SK-N-SH (cell line): ENCODE measurements at regions not wholly inside any gene's neighbourhood (a gene's known extent, or its start where the extent isn't known, plus 50 kb on each side); places are given as distances from the start of the nearest gene placed in this dataset.
"Not testable (repeated sequence)": the region's sequence is repeated elsewhere in the genome, so short reads cannot be mapped to it uniquely, and the experiment has no call there.

Experiments used
- CTCF ChIA-PET: fragments of 300-600, 350-600 bp; formaldehyde crosslinking; extraction: SDS; loops from one replicate; lab custom pipeline; 2021; lab: Yijun Ruan, JAX
- POLR2A ChIA-PET: fragments of 350-600 bp; sonication (Branson Sonifier 250); formaldehyde crosslinking; extraction: SDS; loops from one replicate; lab custom pipeline; 2020; ENCODE audit warnings: antibody characterized with exemption, inconsistent platforms; lab: Yijun Ruan, JAX
- DNase-seq: peaks from one replicate; pipeline ENCODE4 v3.0.0; 2012
- H2AFZ ChIP-seq: fragments of 200-600 bp; sonication (generic); 2 replicates; pipeline ENCODE4 v1.8.1; 2016; ENCODE audit warnings: antibody characterized with exemption, mild to moderate bottlenecking, low read depth
- H3F3A ChIP-seq: fragments of 200-600 bp; sonication (generic); replicated peaks from 2 replicates; pipeline ENCODE3; 2016; ENCODE audit warnings: antibody characterized with exemption, mild to moderate bottlenecking; ENCODE audit not compliant: insufficient read depth
- H3K27ac ChIP-seq, 2 experiments: fragments of 200-500 bp in 1 of 2; fragments of 200-600 bp in 1 of 2; sonication (Bioruptor generic) in 1 of 2; sonication (generic), shearing (Covaris generic) in 1 of 2; 2 replicates each; pipeline versions ENCODE4 v1.5.1 to v1.6.1; 2014 to 2016; ENCODE audit warnings: low read depth in 2 of 2, inconsistent platforms in 1 of 2, low read length in 1 of 2, mild to moderate bottlenecking in 1 of 2, mixed read lengths in 1 of 2
- H3K27me3 ChIP-seq: fragments of 200-600 bp; sonication (generic), shearing (Covaris generic); 2 replicates; pipeline ENCODE4 v1.6.1; 2016; ENCODE audit warnings: mixed run types; ENCODE audit not compliant: insufficient read depth
- H3K36me3 ChIP-seq, 2 experiments: fragments of 200-500 bp in 1 of 2; fragments of 200-600 bp in 1 of 2; sonication (Bioruptor generic) in 1 of 2; sonication (generic) in 1 of 2; replicated peaks in 1 of 2; 2 replicates each; pipeline versions ENCODE3 to v1.5.1; 2014 to 2016; ENCODE audit warnings: low read length in 1 of 2, mild to moderate bottlenecking in 1 of 2; ENCODE audit not compliant: insufficient read depth in 2 of 2, control insufficient read depth in 1 of 2
- H3K4me1 ChIP-seq, 2 experiments: fragments of 200-500 bp in 1 of 2; fragments of 200-600 bp in 1 of 2; sonication (Bioruptor generic) in 1 of 2; sonication (generic), shearing (Covaris generic) in 1 of 2; 2 replicates each; pipeline versions ENCODE4 v1.5.1 to v1.6.1; 2014 to 2016; ENCODE audit warnings: low read depth in 1 of 2, low read length in 1 of 2, mixed run types in 1 of 2; ENCODE audit not compliant: insufficient read depth in 2 of 2, control insufficient read depth in 1 of 2
- H3K4me2 ChIP-seq: fragments of 200-600 bp; sonication (generic), shearing (Covaris generic); 2 replicates; pipeline ENCODE4 v1.6.1; 2017; ENCODE audit warnings: mixed run types
- H3K4me3 ChIP-seq, 2 experiments: fragments of 200-500 bp in 1 of 2; fragments of 200-600 bp in 1 of 2; sonication (Bioruptor generic) in 1 of 2; sonication (generic), shearing (Covaris generic) in 1 of 2; 2 replicates each; pipeline versions ENCODE4 v1.5.1 to v1.8.1; 2014 to 2016; ENCODE audit warnings: low read depth in 2 of 2, inconsistent platforms in 1 of 2, low read length in 1 of 2, mild to moderate bottlenecking in 1 of 2, mixed read lengths in 1 of 2, moderate library complexity in 1 of 2
- H3K79me2 ChIP-seq: fragments of 200-600 bp; sonication (generic); 2 replicates; pipeline ENCODE4 v1.8.1; 2017; ENCODE audit warnings: mild to moderate bottlenecking; ENCODE audit not compliant: insufficient read depth
- H3K9ac ChIP-seq: fragments of 200-600 bp; sonication (generic); 2 replicates; pipeline ENCODE4 v1.6.1; 2017; ENCODE audit warnings: mixed run types
- H3K9me2 ChIP-seq: fragments of 200-600 bp; sonication (generic); 2 replicates; pipeline ENCODE4 v1.6.1; 2017; ENCODE audit warnings: mixed run types
- H3K9me3 ChIP-seq: fragments of 200-600 bp; sonication (generic); 2 replicates; pipeline ENCODE4 v1.6.1; 2017; ENCODE audit warnings: mixed run types, mild to moderate bottlenecking, moderate library complexity
- H4K20me1 ChIP-seq: fragments of 200-600 bp; sonication (generic); 2 replicates; pipeline ENCODE4 v1.6.1; 2017; ENCODE audit warnings: mild to moderate bottlenecking, mixed run types; ENCODE audit not compliant: insufficient read depth
- GATA2 ChIP-seq: sonication (generic); formaldehyde crosslinking; IDR thresholded peaks from 2 replicates; pipeline ENCODE4 v1.5.0; 2020; ENCODE audit warnings: mild to moderate bottlenecking, missing genetic modification reagents
- NRF1 ChIP-seq: IDR thresholded peaks from 2 replicates; pipeline ENCODE4 v1.6.1; 2012; ENCODE audit warnings: low read depth, mild to moderate bottlenecking, low read length
- RAD21 ChIP-seq: IDR thresholded peaks from 2 replicates; pipeline ENCODE4 v1.6.1; 2012; ENCODE audit warnings: mild to moderate bottlenecking, low read length
- RCOR1 ChIP-seq: fragments of 150-350 bp; IDR thresholded peaks from 2 replicates; pipeline ENCODE4 v1.6.1; 2017; ENCODE audit warnings: antibody characterized with exemption, low read length
- SIN3A ChIP-seq: IDR thresholded peaks from 2 replicates; pipeline ENCODE4 v1.6.1; 2012; ENCODE audit warnings: low read depth, mild to moderate bottlenecking, low read length, moderate library complexity, borderline replicate concordance
- SMC3 ChIP-seq: IDR thresholded peaks from 2 replicates; pipeline ENCODE4 v1.6.1; 2012; ENCODE audit warnings: low read depth, low read length, improper control_type of control experiment
- TEAD4 ChIP-seq: IDR thresholded peaks from 2 replicates; pipeline ENCODE4 v1.4.0; 2012; ENCODE audit warnings: mild to moderate bottlenecking, borderline replicate concordance; ENCODE audit not compliant: insufficient read depth
- WGBS: methylation state at CpG from one replicate; pipeline ENCODE4 v1.1.6; 2017; ENCODE audit warnings: low lambda C conversion rate; 5-methylcytosine and 5-hydroxymethylcytosine counted together
- TF ChIP-seq, protein P1 (sequence below): fragments of 150-350 bp; IDR thresholded peaks from 2 replicates; pipeline ENCODE4 v1.6.1; 2017; ENCODE audit warnings: antibody characterized with exemption, low read length, low read depth, borderline replicate concordance
- TF ChIP-seq, protein P2 (sequence below): IDR thresholded peaks from 2 replicates; pipeline ENCODE4; 2012

DNA sequence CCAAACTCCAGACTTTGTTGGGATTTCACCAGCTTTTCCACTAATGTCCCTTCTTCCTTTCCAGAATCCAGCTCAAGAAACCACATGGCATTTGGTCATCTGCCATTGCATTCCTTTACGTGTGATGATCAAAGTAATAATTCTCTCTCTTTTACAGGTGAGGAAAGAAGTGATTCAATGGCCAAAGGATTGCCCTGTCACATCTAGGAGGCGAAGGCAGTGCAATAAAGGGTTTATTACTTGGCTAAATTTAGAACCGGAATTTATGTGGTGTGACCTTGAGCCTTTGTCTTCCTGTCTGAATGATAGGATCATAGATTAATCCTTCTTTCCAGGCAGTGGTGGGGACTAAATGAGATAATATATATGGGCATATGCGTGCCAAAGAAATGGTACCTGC lies 58.3 kb upstream of the COBL start:
- Histone ChIP-seq H2AFZ (no peak overlapping the region), H3K9ac (no peak overlapping the region), H3K9me2 (no peaks in the 10 kb centered on the region), H3F3A (no peaks in the 10 kb centered on the region), H3K79me2 (no peaks in the 10 kb centered on the region), H3K36me3 (no peaks in the 10 kb centered on the region), H3K27ac (no peak overlapping the region), H4K20me1 (no peaks in the 10 kb centered on the region), H3K27me3 (no peaks in the 10 kb centered on the region), H3K4me2 (no peak overlapping the region), H3K9me3 (no peaks in the 10 kb centered on the region), H3K4me1 (no peaks in the 10 kb centered on the region), H3K4me3 (no peak overlapping the region)
- TF ChIP-seq, protein P1, sequence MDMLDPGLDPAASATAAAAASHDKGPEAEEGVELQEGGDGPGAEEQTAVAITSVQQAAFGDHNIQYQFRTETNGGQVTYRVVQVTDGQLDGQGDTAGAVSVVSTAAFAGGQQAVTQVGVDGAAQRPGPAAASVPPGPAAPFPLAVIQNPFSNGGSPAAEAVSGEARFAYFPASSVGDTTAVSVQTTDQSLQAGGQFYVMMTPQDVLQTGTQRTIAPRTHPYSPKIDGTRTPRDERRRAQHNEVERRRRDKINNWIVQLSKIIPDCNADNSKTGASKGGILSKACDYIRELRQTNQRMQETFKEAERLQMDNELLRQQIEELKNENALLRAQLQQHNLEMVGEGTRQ: no peak
- no peak for TF ChIP-seq TEAD4
- no peak for TF ChIP-seq RCOR1
- TF ChIP-seq NRF1: no peak
- WGBS: 25% methylated on average over 4 of the region's 4 CpGs
- POLR2A ChIA-PET: no interaction called here
- DNase-seq: no peak
- CTCF ChIA-PET: interaction anchor here (0.7 to 3.2 kb wide), 3 partner anchors 12 to 212 kb away, joined by 3 to 15 read pairs (median 3); no protein-coding TSS in a partner anchor

DNA sequence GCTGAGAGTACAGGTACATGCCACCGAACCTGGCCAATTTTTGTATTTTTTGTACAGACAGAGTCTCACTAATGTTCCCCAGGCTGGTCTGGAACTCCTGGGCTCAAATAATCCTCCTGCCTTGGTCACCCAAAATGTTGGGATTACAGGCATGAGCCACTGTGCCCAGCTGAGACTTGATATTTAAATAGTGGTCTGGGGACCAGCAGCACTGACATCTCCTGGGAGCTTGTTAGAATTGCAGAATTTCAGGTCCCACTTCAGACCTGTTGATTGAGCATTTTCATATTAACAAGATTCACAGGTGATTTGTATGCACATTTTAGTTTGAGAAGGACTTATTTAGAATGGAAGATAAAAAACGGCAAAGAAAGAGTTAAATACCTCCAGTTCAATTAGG lies 57.0 kb upstream of the COBL start:
- H3K4me3 ChIP-seq, H3K4me2 ChIP-seq, H4K20me1 ChIP-seq, H3K9me2 ChIP-seq, H3F3A ChIP-seq, H3K27ac ChIP-seq, H2AFZ ChIP-seq, H3K79me2 ChIP-seq, H3K9me3 ChIP-seq, POLR2A ChIA-PET, H3K36me3 ChIP-seq, H3K9ac ChIP-seq, DNase-seq, H3K4me1 ChIP-seq, H3K27me3 ChIP-seq: not testable (repeated sequence)
- CTCF ChIA-PET: interaction anchor here (11.2 kb wide), 1 partner anchor 212 kb away, joined by 379 read pairs; no protein-coding TSS in a partner anchor
- 16% methylated on average over 2 of the region's 2 CpGs for WGBS

DNA sequence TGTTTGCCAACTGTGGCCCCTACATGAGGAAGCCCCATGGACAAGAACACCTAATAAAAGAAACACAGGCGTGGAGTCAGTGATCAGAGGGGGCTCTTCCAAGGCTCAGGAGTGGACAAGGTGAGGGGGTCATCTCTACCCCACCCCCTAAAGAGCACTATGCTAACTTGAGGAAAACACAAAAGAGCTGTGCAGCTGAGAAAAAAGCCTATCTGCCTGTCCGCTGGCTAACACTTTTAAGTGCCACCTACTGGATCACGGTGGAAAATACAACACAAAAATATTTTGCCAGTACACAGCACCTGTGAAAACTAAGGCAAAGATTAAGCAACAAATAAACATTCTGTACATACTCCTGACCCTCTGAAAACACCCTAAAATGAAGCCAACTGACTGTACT lies 53.1 kb upstream of the COBL start:
- H3F3A ChIP-seq: no peaks in the 10 kb centered on the region
- WGBS: 2% methylated on average over 3 of the region's 3 CpGs
- H3K36me3 ChIP-seq: no peaks in the 10 kb centered on the region
- DNase-seq: no peak
- no peak overlapping the region for H3K4me3 ChIP-seq
- H3K9me2 ChIP-seq: no peaks in the 10 kb centered on the region
- TF ChIP-seq, protein P2, sequence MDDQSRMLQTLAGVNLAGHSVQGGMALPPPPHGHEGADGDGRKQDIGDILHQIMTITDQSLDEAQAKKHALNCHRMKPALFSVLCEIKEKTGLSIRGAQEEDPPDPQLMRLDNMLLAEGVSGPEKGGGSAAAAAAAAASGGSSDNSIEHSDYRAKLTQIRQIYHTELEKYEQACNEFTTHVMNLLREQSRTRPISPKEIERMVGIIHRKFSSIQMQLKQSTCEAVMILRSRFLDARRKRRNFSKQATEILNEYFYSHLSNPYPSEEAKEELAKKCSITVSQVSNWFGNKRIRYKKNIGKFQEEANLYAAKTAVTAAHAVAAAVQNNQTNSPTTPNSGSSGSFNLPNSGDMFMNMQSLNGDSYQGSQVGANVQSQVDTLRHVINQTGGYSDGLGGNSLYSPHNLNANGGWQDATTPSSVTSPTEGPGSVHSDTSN: no peak
- TF ChIP-seq SIN3A (no peak), SMC3 (peak; percentile 23; the same call in 1 of the 2 replicates), RAD21 (peak; percentile 26; the same call in 1 of the 2 replicates), GATA2 (CRISPR knock-in tag) (no peak)
- CTCF ChIA-PET: interaction anchor here (0.8 to 11.2 kb wide), 14 partner anchors 9 to 1277 kb away, joined by 3 to 379 read pairs (median 4); partner anchors contain the start of gene ZPBP
- H4K20me1 ChIP-seq: no peaks in the 10 kb centered on the region
- H3K4me1 ChIP-seq: peaks cover 0 to 3% of the 10 kb centered on the region in 2 experiments; a peak in 1 of 4 replicates
- H3K9me3 ChIP-seq: no peaks in the 10 kb centered on the region
- H3K27me3 ChIP-seq: no peaks in the 10 kb centered on the region
- no peak overlapping the region for H3K9ac ChIP-seq
- H3K4me2 ChIP-seq: no peak overlapping the region
- no peaks in the 10 kb centered on the region for H3K79me2 ChIP-seq
- no peak overlapping the region for H2AFZ ChIP-seq
- H3K27ac ChIP-seq: no peak overlapping the region
- POLR2A ChIA-PET: no interaction called here

DNA sequence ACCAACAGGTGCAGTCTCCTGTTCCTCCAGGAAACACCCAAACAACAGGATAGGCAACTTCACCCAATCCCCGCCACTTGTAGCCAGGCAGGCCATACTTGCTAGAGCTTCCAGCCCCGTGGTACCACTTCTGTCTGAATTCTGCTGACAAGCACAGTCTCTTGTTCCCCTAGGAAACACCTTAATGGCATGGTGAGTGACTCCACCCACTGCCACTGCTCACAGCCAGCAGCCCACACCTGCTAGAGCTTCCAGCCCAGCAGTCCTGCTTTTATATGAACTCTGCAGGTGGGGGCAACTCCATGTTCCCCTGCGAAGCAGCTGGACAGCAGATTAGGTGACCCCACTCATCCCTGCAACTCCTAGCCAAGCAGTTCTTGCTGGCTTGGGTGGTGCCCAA lies 52.6 kb upstream of the COBL start:
- H3K9ac ChIP-seq, H3K4me3 ChIP-seq, POLR2A ChIA-PET, H3K9me2 ChIP-seq, H3F3A ChIP-seq, H3K36me3 ChIP-seq, H3K4me1 ChIP-seq, H3K27ac ChIP-seq, H2AFZ ChIP-seq, H3K27me3 ChIP-seq, H3K9me3 ChIP-seq, DNase-seq, H4K20me1 ChIP-seq, H3K79me2 ChIP-seq, H3K4me2 ChIP-seq: not testable (repeated sequence)
- 27% methylated on average over 3 of the region's 3 CpGs for WGBS
- CTCF ChIA-PET: interaction anchor here (0.8 to 11.2 kb wide), 15 partner anchors 9 to 1276 kb away, joined by 3 to 379 read pairs (median 4); partner anchors contain the start of gene ZPBP
